Body of pancreas (tissue), 4 donors: ENCODE measurements at regions not wholly inside any gene's neighbourhood (a gene's known extent, or its start where the extent isn't known, plus 50 kb on each side); places are given as distances from the start of the nearest gene placed in this dataset.

Experiments
- CTCF ChIP-seq, 7 experiments: fragments of 450-650 bp in 4 of 7; fragments of 200-600 bp in 3 of 7; sonication (generic) in 3 of 7; IDR thresholded peaks; one replicate each; pipeline ENCODE4 v1.5.1; 2016 to 2019; ENCODE audit warnings: antibody characterized with exemption in 7 of 7
- POLR2A ChIP-seq, 3 donors: fragments of 450-650 bp; IDR thresholded peaks; one replicate each; pipeline ENCODE4 v1.6.1; 2016; ENCODE audit warnings: antibody characterized with exemption in 3 of 3, mild to moderate bottlenecking in 2 of 3

GRCh38 chr2:16270441-16270840, 330.1 kb downstream of the MYCN start:
- TF ChIP-seq POLR2A (IDR thresholded peaks at IDR 0.05) = no peak
- no peak for TF ChIP-seq CTCF (IDR thresholded peaks at IDR 0.05)
